ENCODE measurements at regions not wholly inside any gene's neighbourhood (a gene's known extent, or its start where the extent isn't known, plus 50 kb on each side); places are given as distances from the start of the nearest gene placed in this dataset.
A peak's percentile ranks its signal among the peaks of the same experiment; 100 is the strongest.
"Not testable (repeated sequence)": the region's sequence is repeated elsewhere in the genome, so short reads cannot be mapped to it uniquely, and the experiment has no call there.

DNA sequence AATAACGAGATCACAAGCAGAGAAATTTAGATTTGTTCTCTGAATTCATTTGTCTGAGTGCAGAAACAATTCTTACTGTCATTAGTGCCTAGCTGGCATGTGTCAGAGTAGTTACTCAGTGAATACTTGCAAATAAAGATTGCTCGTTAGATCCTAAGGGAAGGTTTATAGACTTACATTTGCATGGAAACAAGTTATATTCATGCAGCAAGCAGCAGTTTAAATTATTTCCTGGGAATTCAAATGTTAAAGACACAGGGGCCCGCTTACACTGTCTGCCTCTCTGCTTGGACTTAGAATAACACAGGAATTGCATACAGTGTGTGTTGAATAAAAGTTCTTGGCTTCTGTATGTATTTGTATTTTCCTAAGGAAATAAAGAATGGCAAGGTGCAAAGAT, 680.6 kb upstream of the NECTIN3 start:
- no peak for DNase-seq
- ATAC-seq: no peak
- intact Hi-C loops (cut with DNase I, micrococcal nuclease): no loop called here

- ATAC-seq (no peak), DNase-seq (no peak)
- intact Hi-C loops (cut with DNase I, micrococcal nuclease): no loop called here
Observed at GRCh38 chr3:110391640-110392395, 679.8 kb upstream of the NECTIN3 start.

DNA sequence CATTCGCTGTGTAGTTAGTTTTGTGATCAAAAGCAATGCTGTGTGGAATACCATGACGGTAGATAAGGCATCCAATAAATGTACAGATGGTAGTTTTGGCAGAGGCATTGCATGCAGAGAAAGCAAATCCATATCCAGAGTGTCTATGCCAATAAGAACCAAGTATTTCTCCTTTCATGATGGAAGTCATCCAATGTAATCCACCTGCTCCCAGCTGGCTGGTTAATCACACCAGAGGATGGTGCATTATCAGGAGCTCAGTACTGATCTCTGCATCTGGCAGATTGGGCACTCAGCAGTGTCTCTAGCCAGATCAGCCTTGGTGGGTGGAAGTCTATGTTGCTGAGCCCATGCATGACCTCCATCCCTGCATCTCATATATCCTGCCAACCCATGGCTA, 677.7 kb upstream of the NECTIN3 start:
- intact Hi-C loops (cut with DNase I, micrococcal nuclease): no loop called here
- no peak for DNase-seq
- ATAC-seq: no peak

DNA sequence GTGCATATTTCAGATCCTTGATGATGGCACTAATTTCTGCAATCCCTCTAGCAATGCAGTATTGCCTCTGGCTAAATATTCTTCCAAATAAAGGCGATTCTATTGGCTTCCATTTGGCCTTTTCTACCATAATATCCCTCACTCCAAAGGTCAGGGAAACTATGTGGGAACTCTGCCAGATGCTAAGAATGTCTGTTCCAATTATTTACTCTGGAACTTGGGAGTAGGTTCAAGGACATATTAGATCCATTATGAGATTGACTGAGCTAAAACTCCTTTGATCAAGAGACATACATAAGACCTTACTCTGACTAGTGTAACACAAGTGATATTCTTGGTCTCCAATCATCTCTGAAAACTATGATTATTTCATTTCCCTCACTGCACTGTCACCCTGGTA, 674.5 kb upstream of the NECTIN3 start:
- intact Hi-C loops (cut with DNase I, micrococcal nuclease): no loop called here
- DNase-seq (no peak), ATAC-seq (no peak)

GRCh38 chr3:110400315-110400714, 671.3 kb upstream of the NECTIN3 start:
- ATAC-seq (no peak), DNase-seq (no peak)
- intact Hi-C loops (cut with DNase I, micrococcal nuclease): no loop called here

- DNase-seq (no peak), ATAC-seq (no peak)
- intact Hi-C loops (cut with DNase I, micrococcal nuclease): no loop called here
Observed at GRCh38 chr3:110405830-110406585, 665.6 kb upstream of the NECTIN3 start.

DNA sequence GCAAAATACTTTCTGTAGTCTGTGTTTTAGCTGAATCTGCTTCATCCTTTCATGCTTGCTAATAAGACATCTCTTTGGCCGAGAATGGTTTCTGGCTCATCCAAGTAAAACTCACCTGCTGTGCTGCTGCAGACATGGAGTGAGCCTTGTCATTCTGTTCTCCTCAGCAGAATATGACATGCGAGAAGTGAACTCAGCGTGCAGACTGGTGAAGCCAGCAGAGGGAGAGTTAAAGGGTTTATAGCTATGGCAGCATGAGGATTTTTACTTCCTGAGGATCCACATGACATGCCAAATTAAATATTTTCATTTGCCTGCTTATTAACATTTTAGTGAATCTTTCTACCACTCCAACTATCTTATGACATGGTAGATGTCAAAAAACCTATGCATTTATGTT, 658.4 kb upstream of the NECTIN3 start:
- DNase-seq (no peak), ATAC-seq (no peak)
- intact Hi-C loops (cut with DNase I, micrococcal nuclease): no loop called here

- ATAC-seq: no peak
- intact Hi-C loops (cut with DNase I, micrococcal nuclease): no loop called here
- DNase-seq: no peak
Observed at GRCh38 chr3:110413807-110414748, 657.5 kb upstream of the NECTIN3 start.

- intact Hi-C loops (cut with DNase I, micrococcal nuclease): no loop called here
- DNase-seq (no peak), ATAC-seq (no peak)
Observed at GRCh38 chr3:110414855-110415254, 656.8 kb upstream of the NECTIN3 start.

DNA sequence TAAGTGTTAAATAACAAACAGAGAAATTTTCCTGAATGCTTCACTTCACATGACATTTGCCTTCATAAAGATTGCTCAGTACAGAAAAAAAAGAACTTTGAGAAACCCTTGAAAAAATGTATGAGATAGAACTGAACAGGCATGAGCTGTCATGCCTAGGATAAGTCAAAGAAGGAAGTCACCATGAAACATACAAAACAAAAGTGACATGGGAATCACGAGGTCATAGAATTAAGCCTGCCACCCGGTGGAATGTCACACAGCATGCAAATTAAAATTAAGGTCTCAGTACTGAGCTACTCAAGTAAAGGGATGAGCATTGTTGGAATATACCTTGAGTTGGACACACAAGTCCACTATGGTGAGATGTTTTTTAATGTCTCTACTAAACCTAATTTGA, 652.5 kb upstream of the NECTIN3 start:
- no peak for DNase-seq
- ATAC-seq: no peak
- intact Hi-C loops (cut with DNase I, micrococcal nuclease): no loop called here

DNA sequence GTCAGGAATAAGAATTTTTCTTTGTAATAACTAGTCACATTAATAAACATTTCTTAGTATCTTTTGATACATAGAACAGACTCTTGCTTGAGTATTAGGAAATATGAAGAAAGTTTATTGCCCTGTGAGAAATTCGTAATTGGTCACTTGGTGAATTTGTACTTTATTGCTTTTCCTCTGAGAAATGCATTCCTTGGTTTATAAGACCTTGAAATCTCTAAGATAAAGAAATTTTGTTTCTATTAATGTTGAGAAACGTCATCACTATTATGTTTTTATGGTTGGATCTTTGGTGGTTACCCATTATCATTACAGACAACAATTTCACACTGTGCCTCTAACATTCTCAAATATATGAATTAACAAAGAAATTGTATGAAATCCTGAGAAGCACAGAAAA, 652.0 kb upstream of the NECTIN3 start:
- no peak for ATAC-seq
- no peak for DNase-seq
- intact Hi-C loops (cut with DNase I, micrococcal nuclease): no loop called here

DNA sequence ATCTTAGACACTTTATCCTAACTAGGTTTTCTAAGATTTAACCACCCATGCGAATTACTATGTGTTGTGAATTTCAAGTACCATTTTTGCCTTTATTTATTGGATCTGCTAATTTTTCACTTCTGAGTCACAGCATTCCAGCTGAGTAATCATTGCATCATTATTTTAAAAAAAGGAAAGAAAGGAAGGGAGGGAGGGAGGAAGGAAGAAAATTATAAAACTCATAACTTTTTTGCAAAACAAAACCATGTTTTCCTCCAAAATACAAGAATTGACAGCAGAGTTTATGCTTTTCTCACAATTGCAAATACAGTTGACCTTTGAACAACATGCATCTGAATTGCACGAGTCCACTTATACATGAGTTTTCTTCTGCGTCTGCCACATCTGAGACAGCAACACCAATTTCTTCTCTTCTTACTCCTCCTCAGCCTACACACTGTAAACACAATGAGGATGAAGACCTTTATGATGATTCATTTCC, 651.4 kb upstream of the NECTIN3 start:
- intact Hi-C loops (cut with DNase I, micrococcal nuclease): no loop called here
- DNase-seq (no peak), ATAC-seq (no peak)

DNA sequence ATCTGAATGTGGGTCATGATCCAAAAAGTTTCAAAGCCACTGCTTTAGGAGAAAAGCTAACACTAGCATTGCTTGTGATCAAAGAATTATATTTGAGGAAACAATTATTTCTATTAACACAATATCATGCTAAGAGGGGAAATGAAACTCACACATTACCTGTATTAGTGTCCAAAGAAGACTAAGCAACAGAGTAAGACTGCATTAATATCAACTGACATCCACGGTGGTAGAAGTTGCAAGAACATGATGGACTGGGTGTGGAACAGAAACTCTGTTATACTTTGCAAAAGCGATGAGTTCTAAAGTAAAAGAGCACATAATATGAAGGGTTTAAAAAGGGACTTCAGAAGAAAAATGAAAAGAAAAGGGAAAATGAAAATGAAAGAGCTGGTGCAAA, 648.3 kb upstream of the NECTIN3 start:
- no peak for DNase-seq
- ATAC-seq: no peak
- intact Hi-C loops (cut with DNase I, micrococcal nuclease): no loop called here

DNA sequence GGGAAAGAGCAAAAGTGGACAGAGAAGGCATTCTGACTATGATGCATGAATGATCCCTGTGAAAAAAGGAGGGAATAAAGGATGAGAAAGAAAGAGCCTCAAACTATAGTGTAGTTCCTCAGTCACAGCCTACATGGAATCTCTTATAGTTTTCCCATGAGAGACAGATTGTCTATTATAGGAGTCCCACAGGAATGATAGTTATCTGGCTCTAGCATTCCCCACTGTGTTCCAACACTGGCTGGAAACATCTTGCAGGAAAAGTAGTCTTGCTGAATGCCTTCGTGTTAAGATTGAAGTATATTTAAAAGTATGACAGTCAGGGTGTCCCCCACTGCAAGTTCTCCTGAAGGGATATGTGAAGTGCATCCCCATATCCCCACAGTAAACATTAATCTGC, 641.5 kb upstream of the NECTIN3 start:
- no peak for ATAC-seq
- intact Hi-C loops (cut with DNase I, micrococcal nuclease): no loop called here
- DNase-seq: no peak

DNA sequence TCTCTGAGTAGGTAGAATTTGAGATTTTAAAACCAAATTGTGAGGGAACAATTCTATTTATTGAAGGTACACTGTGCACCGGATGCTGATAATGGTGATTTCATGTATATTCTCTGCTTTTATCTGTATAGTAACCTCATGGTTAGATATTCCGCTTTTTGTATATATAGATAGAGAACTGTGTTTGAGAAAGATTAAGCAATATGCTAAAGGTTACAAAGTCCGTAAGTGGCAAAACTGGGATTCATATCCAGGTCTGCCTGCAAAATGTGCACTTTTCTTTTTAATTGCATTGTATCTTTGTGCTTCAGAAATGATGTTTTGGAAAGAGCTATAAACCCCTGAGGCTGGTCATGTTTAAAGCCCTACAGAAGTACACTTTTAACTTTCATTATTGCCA, 635.4 kb upstream of the NECTIN3 start:
- DNase-seq (no peak), ATAC-seq (peak; percentile 55)
- intact Hi-C loops (cut with DNase I, micrococcal nuclease): no loop called here

DNA sequence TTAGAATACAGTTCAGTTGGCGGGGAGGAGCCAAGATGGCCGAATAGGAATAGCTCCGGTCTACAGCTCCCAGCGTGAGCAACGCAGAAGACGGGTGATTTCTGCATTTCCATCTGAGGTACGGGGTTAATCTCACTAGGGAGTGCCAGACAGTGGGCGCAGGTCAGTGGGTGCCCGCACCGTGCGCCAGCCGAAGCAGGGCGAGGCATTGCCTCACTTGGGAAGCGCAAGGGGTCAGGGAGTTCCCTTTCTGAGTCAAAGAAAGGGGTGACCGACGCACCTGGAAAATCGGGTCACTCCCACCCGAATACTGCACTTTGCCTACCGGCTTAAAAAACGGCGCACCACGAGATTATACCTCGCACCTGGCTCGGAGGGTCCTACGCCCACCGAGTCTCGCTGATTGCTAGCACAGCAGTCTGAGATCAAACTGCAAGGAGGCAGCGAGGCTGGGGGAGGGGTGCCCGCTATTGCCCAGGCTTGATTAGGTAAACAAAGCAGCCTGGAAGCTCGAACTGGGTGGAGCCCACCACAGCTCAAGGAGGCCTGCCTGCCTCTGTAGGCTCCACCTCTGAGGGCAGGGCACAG, 631.5 kb upstream of the NECTIN3 start:
- DNase-seq; ATAC-seq; intact Hi-C loops (cut with DNase I, micrococcal nuclease): not testable (repeated sequence)

DNA sequence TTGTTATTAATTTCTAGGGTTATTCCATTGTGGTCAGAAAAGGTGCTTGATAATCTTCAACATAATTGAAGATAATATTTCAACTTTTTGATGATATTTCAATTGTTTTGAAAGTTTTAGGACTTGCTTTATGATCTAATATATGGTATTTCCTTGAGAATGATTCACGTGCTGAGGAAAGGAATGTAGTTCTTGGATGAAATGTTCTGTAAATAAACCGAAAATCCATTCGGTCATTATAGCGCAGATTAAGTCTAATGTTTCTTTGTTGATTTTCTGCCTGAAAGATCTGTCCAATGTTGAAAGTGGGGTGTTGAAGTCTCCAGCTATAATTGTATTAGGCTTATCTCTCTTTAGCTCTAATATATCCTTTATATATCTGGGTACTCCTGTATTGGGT, 617.5 kb upstream of the NECTIN3 start:
- intact Hi-C loops (cut with DNase I, micrococcal nuclease): no loop called here
- DNase-seq (no peak), ATAC-seq (no peak)

DNA sequence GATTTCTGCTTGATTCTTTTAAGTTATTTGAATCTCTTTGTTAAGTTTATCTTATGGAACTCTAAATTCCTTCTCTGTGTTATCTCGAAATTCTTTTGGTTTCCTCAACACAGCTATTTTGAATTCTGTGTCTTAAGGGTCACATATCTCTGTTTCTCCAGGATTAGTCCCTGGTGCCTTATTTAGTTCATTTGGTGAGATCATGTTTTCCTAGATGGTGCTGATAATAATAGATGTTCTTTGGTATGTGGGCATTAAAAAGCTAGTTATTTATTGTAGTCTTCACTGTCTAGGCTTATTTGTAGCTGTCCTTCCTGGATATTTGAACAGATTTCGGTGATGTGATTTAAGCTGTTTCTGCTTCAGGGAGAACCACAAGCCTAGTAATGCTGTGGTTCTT, 615.6 kb upstream of the NECTIN3 start:
- ATAC-seq (no peak), DNase-seq (no peak)
- intact Hi-C loops (cut with DNase I, micrococcal nuclease): no loop called here

DNA sequence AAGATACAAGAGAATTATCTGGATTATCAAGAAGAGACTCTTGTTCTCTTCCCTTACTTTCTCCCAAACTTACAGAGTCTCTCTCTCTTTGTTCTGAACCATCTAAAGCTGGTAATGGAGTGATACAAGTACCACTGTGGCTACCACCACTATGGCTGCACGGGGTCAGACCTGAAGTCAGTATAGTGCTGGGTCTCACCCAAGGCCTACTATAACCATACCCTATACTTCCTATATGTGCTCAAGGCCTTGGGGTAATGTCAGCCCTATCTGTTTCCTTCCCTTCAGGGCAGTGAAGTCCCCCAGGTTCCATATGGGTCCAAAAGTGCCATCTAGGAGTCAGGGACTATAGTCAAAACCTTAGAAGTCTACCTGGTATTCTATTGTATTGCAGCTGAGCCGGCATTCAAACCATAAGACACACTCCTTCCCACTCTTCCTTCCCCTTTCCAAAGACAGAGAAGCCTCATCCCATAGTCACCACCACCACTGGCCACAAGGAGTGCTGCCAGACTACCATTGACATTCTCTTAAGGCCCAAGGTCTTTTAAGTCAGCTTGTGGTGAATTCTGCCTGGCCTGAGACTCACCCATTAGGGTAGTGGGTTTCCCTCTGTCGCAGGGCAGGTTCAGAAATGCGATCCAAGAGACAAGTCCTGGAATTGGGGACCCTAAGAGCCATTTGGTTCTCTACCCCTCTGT, 615.0 kb upstream of the NECTIN3 start:
- ATAC-seq (no peak), DNase-seq (no peak)
- intact Hi-C loops (cut with DNase I, micrococcal nuclease): no loop called here
